HG03457 (cell line): ENCODE measurements at regions not wholly inside any gene's neighbourhood (a gene's known extent, or its start where the extent isn't known, plus 50 kb on each side); places are given as distances from the start of the nearest gene placed in this dataset.

ENCODE experiments used
- ATAC-seq: cut with Tn5 transposase; IDR thresholded peaks from one replicate; pipeline ENCODE4 v1.9.1; 2021; ENCODE audit warnings: moderate number of reproducible peaks; ENCODE audit not compliant: unreplicated experiment

DNA sequence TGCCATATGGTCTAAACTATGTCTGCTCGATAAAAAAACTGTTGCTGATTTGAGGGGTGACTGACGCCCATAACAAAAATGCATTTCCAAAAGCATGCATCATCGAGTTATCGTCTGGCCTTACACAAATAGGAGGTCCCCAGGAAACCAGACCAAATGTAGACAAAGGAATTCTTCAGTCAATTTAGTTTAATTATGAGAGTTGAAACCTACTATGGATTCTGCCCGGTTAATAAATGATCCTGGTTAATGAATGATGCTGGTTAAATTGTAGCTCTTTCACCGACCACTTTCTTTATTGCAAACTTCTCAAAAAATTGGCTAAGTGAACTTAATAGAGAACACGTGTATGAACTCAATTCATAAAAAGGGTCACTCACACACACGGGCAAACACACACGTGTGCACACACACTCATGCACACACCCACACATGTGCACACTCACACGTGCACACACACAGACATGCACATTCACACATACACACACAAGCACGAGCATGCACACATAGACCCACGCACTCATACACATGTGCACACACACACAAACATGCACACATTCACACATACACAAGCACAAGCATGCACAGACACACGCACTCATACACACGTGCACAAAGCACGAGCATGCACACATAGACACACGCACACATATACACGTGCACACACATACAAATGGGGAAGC lies 59.0 kb upstream of the SALL3 start:
- ATAC-seq: no peak

DNA sequence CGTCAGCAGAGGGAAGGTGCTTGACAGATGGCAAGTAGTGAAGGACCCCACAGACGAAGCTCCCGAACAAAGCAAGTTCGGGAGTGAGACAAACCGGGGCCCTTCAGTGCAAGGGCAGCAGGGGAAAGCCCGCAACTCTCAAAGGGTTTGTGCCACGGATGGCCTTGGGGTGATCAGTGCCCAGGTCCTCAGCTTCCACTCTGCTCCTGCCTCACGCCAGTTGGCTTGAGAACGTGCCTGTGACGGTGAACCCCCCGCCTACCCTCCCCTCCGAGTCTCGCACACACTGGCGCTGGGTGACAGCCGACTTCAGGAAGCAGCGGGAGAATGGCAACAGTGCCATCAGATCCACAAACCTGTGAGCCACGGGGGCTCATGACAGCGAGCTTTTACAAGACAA lies 56.8 kb upstream of the SALL3 start:
- no peak for ATAC-seq

DNA sequence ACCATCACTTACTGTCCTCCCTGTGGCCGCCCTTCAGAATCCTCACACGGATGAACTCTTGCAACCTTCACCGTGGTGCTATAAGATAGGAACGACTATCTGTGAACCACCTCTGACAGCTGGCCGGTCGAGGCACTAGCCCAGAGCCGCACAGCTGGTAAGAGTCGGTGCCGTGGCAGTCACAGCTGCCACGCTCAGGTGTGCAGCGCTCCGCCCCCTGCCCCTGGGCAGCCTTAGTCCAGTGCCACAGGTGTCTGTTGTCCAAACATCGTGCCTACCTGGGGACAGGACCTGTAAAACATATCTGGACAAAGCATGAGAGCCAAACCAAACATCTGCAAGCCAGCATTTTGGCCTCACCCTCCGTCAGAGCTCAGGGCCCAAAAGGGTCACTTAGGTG lies 55.3 kb upstream of the SALL3 start:
- ATAC-seq: no peak

DNA sequence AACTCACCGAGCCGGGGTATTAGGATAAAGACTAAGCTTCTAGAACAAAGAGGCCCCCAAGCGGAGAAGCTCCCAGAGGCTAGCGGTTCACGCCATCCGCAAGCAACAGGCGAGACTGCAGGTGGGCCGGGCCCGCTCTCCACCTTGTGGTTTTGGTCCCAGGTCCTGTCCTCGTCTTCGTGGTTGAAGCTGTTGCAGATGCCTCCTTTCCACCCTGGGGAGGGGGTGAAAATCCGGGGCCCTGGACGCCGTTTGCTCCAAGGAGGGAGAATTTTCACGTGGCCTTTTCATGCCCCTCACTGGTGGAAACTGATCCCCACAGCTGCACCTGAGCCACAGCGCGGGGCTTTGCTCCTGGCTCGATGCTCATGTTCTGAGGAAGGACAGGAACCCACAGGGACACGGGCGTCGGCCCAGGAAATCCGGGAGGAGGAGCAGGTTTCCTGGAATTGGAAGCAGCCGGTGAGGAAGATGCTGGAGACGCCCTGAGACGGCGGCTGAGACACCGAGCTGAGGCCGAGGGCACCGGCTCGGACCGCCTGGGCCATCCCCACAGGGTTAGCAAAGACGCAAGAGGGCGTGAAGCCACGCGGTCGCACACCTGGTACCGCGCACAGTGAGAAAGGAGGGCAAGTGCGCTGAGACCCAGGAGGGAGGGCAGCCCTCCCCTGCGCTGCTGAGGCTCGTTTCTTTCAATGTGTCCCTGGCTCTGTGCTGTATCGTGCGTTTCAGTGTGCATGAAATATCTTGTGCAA lies 54.7 kb upstream of the SALL3 start:
- no peak for ATAC-seq

DNA sequence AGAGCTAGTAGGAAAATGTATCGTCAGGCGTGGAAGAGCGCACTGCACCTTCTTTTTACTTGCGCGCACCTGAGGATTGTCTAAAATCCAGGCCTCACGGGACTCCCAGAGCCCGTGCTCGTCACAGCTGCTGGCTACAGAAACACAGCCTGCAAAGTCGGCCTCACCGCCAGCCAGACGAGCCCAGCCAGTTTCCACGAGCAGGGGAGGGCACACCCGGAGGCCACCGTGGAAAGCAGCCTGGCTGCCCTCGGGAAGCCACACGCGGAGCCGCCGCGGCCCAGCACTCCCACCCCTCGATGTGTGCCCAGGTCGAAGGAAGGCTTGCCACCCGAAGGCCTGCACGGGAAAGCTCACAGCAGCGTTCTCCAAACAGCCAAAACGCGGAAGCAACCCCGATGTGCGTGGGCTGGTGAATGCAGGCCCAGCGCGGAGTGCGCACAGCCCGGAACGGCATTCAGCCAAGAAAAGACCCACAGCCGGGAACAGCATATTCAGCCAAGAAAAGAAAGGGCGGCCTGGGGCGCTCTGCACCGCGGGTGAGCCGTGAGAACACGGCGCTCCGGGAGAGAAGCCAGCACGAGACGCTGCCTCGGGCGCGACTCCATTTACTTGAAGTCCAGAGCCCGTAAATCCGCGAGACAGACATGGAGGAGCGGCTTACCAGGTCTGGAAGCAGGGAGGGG lies 53.9 kb upstream of the SALL3 start:
- no peak for ATAC-seq

DNA sequence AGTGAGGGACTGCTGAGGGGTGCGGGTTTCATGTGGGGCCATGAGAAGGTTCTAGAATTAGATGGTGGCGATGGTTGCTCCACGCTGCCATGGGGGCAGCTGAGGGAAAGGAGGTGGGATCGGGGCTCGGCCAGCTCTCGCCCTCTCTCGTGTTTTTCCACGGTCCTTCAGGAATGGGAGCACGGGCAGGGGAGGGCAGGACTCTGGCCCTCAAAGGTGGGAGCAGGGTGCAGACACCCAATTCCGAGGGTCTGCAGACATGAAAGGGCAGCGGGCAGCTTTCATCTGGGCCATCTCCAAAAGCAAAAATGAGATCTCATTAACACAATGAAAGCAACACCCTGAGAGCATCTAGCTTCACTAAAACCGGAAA lies 53.4 kb upstream of the SALL3 start:
- no peak for ATAC-seq

DNA sequence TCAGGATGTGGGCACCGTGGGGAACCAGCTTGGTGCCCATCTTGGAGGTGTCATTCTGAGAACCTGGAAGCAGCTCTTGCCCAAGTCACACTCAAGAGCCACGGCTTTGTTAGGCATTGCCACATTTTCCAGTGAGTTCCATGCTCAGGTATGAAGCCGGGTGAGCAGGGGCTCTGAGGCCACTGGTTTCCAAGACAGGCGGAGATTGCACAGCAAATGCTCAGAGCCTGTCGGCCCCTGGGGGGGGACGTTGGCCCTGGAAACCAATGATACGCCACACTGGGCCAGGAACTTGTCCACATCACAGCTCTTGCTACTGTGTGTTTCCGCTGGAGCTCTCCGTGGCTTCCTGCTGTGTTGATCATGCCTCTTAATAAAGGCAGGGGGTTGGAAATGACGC lies 52.5 kb upstream of the SALL3 start:
- no peak for ATAC-seq

DNA sequence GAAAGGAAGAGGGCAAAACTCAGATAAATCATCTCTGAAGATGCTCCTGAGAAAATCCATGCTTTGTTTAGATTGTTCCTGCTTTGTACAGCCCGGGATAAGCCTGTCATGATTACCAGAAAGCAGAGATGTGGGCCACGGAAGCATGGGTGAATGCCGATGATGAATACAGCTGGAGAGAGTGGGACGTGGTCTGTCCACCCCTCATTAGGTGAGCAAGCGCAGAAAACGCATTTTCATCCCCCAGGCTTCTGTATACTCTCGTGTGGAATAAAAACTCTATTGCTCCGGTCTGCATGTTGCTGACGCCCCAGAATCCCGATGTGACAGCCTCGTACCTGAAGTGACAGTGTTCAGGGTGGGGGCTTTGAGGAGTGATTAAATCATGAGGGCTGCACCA lies 52.0 kb upstream of the SALL3 start:
- no peak for ATAC-seq

DNA sequence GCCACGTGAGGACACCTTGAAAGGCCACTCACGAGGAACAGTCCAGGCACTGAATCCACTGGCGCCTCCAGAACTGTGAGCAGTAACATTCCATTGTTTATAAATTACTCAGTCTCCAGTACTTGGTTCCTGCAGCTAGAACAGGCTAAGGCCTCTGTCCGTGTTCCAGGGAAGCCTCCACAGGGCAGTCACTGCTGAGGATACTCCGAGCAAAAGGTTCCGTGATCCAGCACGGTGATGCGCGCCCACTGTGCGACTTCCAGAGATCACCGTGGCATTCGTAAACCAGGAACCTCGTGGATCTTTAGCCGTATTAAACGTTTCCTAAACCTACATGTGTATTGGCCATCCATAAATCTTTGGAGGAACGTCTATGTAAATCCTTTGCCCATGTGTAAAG lies 51.5 kb upstream of the SALL3 start:
- ATAC-seq: no peak

DNA sequence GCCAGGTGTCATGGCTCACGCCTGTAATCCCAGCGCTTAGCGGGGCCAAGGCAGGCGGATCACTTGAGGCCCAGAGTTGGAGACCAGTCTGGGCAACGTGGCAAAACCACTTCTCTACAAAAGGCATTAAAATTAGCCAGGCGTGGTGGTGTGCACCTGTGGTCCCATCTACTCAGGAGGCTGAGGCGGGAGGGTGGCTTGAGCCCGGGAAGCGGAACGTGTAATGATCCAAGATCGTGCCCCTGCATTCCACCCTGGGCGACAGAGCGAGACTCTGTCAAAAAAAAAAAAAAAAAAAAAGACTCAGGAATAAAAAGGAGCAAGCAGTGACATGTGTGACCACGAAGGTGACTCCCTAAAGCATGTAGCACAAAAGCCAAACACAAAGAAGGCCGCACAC lies 50.1 kb upstream of the SALL3 start:
- no peak for ATAC-seq
